ENCODE measurements at regions not wholly inside any gene's neighbourhood (a gene's known extent, or its start where the extent isn't known, plus 50 kb on each side); places are given as distances from the start of the nearest gene placed in this dataset.

DNA sequence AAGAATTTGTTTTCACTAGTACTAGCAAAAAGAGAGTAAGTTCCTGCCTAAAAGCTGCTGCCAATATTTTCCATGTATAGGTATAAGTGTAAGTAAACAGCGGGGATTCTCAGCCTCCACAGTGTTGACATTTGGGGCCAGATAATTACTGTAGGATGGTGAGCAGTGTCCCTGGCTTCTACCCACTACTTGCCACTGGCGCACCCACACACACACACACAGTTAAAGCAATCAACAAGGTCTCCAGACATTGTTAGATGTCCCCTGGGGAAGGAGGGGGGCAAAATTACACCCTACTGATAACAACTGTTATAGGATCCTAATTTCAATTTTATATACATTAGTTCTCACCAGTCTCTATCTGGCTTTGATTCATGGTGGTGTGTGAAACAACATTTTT lies 417.0 kb upstream of the PSMD7 start:
- DNase-seq, result no peak

DNA sequence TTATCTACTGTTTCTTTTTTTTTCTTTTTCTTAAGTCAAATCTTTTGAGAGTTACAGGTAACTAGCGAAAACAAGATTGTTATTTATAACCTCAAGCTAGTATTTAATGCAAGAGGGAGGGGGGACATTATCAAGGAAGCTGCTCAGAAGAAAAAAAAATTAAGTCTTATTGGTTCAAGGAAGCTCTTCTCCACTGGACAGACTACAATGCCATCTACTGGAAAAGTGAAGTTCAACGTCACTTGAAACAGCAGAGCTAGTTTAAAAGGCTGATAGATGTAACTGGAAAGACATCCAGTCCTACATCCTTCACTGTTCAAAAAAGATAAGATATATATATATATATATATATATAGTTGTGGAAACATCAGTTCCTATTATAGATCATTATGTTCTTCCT lies 418.0 kb upstream of the PSMD7 start:
- no peak for DNase-seq

DNA sequence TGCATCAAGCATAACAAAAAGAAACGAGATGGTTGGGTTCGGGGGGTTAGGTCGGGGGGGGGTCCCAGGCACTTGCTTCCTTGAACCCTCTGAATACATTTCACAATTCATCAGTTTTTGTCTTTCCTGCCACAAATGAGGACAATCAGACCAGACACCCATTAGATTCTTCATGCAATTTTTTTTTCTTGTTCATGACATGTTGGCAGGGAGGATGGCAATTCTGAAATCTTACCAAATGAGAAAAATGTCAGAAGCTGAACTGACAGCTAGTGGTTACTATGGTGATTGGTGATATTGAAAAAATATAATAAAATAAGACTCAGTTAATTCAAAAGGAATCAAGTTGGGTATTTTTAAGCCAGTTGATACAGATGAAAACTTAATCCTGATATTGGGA lies 419.5 kb upstream of the PSMD7 start:
- no peak for DNase-seq

DNA sequence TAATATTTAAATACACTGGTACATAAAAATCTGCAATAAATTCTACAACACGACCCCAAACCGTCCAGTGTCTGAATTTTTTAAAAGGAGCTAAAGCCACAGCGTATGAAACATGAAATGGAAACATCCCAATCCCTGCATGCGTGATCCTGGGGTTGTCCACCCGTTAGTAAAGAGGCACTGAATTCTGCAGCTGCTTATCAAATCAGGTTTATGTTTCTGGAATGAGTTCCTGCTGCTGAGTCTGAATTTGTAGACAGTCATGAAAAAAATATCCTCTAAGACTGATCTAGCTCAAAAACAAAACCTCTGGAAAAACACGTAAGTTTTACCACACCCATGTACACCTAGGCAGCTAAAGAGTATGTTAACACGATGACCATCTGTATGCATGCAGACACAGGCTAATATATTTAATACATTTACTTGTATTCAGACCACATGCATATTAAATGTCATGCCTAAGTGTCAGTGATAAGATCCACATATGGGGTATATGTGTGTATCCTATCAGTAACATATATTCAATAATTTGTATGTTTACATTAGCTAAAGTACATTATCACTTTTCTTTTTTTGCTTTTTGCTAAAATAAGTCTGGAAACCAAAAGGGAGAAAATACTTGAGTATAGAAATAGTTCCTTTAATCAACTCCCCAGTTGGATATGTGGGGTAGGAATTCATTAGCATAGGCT lies 420.5 kb upstream of the PSMD7 start:
- no peak for DNase-seq

DNA sequence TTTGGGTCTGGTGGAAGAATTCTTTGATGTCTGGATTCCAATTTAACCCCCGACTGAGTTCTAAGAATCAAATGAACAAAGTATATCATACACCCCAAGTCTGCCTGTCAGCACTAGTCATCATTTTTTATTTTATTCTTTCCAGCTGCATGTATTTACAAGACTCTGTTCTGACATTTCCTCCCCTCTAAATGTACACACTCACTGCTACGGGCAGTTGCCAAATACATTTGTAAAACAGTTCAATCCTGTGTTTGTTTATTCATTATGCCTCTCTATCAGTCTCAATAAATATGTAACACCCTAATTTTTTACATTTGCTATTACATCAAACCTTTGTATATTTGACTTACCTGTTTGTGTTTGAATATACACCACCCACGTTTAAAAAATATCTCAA lies 422.3 kb upstream of the PSMD7 start:
- DNase-seq, result no peak

DNA sequence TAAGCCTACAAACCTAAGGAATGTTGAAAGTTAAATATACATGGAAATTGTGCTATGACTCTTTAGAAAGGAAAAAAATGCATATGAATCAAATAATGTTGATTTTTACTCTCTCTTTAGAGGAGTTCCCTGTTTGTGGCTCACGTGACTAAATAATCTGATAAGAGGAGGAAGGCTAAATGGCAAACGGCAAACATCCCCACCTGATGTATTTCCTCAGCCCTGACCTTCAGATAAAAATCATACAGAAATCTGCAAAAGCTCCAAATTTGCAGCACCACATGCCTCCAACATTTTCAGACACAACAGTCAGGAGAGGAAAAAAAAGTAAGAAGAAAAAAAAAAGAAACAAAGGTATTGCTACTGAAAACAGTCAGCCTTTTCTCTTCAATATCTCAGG lies 423.0 kb upstream of the PSMD7 start:
- DNase-seq, result no peak

DNA sequence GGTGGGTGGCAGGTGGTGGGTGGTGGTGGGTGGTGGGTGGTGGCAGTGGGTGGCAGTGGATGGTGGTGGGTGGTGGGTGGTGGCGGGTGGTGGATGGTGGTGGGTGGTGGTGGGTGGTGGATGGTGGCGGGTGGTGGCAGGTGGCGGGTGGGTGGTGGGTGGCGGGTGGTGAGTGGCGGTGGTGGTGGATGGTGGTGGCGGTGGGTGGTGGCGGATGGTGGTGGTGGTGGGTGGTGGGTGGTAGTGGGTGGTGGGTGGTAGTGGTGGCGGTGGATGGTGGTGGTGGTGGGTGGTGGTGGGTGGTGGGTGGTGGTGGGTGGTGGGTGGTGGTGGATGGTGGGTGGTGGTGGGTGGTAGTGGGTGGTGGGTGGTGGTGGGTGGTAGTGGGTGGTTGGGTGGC lies 423.8 kb upstream of the PSMD7 start:
- no peak for DNase-seq

DNA sequence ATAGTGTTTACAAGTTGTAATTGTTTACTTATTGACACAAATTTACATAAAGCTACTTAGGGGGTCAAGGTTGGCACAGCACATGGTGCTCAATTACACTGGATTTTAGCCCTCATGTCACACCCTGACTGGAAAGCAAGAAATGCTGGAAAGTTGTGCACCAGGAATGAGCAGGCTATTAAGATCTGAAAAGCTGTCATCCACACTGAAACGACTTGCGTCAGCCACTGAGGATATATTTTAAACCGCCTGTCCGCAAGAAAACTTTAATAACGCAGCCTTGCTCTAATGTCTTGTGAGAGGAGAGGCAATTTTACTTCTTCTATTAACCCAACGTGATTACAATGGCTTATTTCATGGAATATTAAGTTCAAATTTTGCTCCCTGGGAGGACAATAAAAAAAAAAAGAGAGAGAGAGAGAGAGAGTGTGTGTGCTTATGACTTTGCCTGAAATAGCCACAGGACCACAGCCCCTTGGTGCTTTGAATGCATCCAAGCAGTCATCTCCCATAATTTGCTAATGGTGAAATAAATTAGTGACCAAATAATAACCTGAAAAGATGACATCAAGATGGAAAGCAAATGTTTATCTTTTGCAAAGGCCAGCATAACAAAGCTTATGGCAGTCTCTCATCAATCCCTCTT lies 425.4 kb upstream of the PSMD7 start:
- DNase-seq, result no peak

DNA sequence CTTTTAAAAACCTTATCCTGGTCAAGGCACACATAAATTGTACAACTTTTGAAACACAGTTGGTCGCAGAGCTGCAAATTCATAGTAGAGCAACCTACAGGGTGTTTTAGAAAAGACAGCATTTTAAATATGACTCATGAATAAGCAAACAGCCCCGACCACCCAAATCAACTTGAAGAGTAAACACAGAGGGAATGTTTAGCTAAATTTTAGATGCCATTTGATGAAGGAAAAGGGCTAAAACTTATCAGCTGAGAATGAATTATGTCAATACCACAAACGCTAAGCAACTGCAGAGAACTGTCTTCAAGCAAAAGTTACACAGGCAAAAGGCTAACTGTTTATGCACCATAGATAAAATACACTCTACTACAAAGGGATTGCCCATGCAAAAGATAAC lies 427.5 kb upstream of the PSMD7 start:
- no peak for DNase-seq

DNA sequence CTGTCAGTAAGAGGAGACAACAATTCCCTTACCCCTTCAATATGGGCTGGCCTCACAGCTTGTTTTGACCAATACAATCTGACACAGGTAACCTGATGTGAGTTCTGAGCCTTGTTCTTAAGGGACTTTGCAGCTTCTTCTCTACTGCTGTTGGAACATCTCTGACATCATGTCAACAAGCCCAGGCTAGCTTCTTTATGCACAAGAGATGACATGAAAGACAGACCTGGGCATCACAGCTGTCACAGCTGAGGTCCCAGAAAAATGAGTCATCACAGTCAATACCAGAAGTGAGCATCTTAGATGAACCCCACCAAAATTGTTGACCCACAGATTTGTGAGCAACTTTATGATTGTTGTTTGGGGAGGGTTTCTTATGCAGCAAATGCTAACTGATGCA lies 431.7 kb upstream of the PSMD7 start:
- DNase-seq, result no peak

DNA sequence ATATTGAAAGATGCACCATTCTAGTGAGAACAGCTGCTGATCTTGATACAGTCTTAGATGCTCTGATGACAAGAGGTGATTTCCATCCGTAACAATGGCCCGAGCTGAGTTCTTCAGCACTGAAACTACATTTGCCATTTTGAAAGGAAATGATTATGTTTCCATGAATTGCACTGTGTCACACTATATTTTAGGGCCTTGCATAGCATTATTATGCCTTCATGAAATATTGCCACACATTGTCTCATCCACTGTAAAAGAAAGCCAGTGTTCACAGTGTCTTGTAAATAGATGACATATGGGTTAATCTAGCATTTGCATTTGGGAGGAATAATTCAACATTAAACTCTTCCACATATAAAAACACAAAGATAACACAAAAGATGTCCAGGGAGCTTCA lies 438.3 kb upstream of the PSMD7 start:
- DNase-seq, result no peak

DNA sequence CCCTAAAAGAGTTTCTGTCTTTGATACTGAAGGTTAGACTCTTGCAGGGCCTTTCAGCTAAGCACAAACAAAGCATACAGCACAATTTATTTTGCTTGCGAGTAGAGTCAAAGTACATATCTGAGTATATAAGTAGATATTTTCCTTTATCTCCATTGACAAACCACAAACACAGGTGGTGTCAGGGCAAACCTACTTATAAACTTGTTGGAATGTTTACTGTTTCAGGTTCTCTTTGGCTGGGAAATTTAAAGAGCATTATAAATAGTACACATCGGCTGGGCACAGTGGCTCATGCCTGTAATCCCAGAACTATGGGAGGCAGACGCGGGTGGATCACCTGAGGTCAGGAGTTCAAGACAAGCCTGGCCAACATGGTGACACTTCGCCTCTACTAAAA lies 442.6 kb upstream of the PSMD7 start:
- DNase-seq, result no peak

DNA sequence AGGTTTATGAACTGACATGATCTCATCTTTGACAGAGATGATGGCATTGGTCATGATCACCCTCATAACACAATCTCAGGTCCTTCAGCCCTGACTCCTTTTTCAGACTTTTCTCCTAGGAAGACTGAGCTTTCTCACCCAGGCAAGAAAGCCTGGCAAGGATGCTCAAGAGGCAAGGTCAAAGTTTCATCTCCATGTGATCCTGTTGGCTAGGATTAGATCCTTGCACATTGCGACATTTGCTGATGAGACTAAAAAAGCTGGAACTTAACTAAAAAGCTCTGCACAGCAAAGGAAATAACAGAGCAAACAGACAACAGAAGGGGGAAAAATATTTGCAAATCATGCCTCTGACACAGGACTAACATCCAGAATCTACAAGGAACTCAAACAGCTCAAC lies 444.1 kb upstream of the PSMD7 start:
- no peak for DNase-seq

DNA sequence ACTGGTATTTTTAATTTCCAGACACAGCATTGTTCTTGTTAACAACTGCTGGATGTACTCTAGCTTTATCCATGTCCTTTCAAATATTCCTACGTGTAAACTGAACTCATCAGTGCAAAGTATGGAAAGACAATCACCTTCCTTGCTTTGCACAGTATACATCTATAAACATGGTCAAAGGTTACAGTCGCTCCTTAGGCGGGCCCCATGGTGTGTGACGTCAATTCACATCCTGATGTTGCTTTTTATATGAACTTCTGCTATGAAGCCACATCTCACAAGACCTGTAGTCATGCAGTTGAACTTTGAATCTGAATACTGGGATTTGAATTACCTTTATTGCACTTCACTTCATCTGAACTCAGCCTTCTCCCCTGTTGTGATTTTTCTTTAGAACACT lies 447.6 kb upstream of the PSMD7 start:
- DNase-seq, result no peak

DNA sequence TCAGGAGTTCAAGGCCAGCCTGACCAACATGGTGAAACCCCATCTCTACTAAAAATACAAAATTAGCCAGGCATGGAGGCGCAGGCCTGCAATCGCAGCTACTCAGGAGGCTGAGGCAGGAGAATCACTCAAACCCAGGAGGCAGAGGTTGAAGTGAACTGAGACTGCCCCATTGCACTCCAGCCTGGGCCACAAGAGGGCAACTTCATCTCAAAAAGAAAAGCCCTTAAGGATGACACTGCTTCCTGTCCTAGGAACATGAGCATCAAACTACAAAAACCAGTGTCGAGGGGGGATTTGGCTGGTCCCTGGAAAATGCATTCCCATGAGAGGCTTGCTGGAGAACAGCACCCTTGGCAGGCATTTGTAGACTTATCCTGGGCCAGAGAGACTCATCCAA lies 449.5 kb upstream of the PSMD7 start:
- DNase-seq, result no peak

DNA sequence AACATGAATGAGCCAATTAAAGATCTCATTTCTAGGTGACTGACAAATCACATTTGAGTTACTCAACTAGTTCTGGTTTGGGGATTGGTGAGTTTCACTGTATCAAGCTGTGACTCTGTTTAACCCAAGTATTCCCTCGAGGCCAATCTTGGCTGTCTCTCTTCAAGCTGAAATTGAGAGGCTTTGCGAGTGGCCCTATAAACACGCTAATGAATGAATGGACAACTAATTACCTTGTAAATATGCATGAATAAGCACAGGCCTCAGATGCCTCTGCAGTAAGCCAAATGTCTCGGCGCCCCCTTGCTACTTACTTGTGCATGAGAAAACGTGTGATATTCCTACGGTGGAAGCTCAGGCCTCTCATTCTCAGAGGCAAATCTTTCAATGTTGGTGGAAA lies 450.3 kb upstream of the PSMD7 start:
- DNase-seq, result peak; percentile 19

DNA sequence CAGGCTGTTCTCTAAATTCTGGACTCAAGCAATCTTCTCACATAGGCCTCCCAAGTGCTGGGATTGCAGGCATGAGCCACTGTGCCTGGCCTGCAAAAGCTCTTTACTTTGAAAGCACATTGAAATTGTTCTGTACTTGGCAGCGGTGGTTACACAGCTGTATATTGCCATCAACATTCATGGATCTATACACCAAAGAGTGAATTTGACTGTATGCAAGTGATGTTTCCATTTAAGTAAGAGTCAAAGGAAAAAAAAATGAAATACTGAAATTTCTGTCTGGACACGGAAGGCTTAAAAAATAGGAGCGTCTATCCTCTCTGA lies 450.6 kb upstream of the PSMD7 start:
- DNase-seq, result no peak

DNA sequence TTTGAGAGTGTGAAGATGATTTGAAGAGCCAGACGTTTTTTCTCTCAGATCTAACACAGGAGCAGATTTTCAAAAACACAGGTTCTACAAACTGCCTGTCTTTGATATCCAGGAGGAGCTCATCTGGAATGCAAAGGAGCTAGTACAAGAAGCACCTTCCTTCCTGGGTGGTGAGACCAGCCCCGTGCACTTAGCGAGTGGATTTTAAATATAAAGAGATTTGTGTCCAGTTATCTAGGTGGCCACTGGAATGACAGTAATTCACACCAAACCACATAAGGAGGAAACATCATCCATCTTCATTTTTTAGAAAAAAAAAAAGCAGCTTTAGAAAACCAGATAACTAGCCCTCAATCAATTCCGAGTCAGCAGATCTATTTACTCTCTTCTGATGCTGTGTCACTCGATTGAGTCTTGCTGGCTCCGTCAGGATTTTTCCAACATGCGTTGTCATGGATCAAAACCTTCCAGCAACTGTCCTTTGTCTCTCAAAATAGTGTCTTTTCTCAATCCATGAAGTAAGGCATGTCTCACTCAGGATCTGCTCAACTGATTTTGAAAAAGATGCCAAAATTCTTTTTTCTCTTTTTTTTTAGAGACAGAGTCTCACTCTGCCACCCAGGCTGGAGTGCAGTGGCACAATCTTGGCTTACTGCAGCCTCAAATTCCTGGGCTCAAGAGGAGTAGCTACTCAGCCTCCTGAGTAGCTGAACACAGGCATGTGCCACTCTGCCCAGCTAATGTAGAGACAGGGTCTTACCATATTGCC lies 451.2 kb upstream of the PSMD7 start:
- no peak for DNase-seq

DNA sequence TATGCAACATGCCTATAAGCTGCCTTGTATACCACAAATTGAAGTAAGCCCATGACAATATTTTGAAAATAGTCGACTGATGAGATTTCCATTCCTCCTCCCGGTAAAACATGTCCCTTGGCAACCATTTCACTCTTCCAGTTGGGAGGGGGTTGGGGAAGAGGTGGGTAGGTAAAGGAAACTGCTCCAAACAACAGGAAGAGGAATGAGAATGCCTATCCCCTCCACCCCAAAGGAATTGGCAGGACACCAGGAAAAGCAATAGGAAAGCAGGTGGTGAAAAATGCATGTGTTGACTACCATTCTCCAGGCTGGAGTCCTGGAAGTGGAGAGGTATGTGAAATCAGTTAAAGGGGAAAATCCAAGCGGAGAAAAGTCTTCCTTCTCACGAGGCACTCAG lies 455.9 kb upstream of the PSMD7 start:
- DNase-seq, result no peak

DNA sequence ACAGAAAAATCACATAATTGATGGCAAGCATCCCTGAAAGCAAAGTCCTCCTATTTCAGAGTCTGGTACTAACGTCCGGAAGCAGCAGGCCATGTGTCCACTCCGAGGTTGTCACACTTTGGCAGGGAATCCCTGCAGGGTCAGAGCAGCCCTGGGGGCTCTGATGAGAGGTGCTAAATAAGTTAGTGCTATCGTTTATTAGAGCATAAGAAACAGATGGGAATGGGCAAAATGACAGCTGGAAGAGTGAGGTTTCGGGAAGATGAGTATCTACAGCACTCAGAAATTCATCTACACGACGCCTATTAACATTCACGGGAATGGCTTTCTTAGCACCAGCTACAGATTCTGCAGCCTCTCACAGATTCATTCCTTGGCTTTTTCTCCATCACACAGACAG lies 465.4 kb upstream of the PSMD7 start:
- no peak for DNase-seq

DNA sequence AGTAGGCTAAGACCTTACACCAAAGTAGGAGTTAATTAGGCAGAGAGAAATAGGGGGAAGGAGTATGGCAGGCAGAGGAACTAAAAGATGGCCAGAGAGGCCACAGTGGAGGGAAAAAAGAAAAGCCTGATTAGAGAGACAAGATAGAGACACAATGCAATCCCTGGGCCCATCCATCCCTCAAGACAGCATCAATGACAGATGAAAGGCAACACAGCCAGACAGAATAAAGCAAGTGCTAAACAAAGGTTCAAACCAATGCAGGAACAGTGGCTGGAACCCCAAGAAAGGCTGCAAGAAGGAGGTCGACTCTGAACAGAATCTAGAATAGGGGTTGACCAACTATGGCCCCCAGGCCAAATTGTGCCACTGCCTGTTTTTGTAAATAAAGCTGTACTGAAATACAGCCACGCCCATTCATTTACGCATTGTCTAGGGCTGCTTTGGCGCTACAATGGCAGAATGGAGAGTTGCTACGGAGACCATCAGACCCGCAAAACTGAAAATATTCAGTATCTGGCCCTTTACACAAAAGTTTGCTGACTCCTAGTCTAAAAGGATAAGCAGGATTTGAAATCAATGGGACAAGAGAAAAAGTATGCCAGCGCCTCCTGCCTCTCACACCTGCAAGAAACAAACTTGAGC lies 473.3 kb upstream of the PSMD7 start:
- DNase-seq, result no peak

DNA sequence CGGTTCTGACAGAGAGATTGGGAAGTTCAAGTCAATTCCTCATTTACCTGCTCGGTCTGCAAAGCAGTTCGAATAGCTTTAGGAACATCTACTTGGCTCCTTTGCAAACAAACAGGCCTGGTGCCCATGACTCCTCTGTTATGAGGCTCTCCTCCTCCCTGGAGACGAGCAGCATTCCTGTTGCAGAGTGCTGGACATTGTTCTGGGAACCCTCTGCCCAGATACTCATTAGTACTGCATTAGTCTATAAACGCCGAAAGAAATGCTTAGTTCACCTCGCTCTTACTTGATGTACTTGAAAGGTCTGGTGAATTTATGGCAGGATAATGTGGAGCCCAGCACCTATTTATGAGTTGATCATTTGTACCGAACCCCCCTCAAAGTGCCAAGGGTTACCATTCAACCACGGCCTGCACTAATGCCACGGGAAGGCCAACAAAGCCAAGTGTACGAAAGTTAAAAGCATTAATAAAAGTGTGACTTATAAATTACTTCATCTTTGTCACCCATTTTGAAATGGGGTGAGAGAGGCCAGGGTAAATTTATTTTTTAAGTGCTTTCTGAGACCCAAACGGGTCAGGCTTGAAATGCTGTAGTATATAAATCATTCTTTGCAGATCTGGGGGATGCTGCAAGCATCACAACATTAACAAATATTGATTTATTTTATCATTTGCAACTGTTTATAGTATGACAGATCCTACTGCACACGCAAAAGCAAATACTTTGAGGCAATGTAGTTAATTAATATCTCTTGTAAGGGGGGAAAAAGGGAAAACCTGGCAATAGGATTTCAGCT lies 478.9 kb upstream of the PSMD7 start:
- no peak for DNase-seq

DNA sequence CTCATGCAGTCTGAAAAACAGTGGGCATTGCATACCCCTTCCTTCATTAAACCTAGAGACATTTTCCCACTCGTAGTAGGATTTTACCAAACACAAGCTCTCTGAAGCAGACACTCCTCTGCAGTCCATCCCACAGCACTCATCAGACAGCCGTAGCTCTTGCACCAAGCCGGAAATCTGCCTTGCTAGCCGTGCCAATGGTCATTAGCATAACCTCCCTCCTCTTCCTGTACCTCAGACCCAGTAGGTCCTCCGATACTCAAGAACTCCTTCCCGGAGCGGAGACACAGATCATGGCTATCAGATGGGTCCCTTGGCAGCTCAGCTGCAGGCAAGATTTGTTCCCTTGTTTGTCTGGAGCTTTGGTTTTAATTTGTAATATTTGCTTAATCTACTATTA lies 483.1 kb upstream of the PSMD7 start:
- DNase-seq, result no peak
